Adrenal gland (tissue), 9 donors: ENCODE measurements at regions not wholly inside any gene's neighbourhood (a gene's known extent, or its start where the extent isn't known, plus 50 kb on each side); places are given as distances from the start of the nearest gene placed in this dataset.
"Not testable (repeated sequence)": the region's sequence is repeated elsewhere in the genome, so short reads cannot be mapped to it uniquely, and the experiment has no call there.

Experiments
- DNase-seq, 7 donors: peaks; one replicate each; pipeline ENCODE4 v3.0.0-alpha.2; 2019 to 2020
- H3K27ac ChIP-seq, 5 donors: fragments of 200-600 bp; sonication (generic) in 4 of 5; 1 replicate in 3 of 5; 2 replicates in 2 of 5; pipeline versions ENCODE4 v1.5.1 to v1.8.0; 2016 to 2020; ENCODE audit warnings: mild to moderate bottlenecking in 1 of 5
- H3K27me3 ChIP-seq: fragments of 200-600 bp; 2 replicates; pipeline ENCODE4 v1.8.0; 2021
- H3K36me3 ChIP-seq, 2 donors: fragments of 200-600 bp; replicated peaks in 1 of 2; 1 replicate in 1 of 2; 2 replicates in 1 of 2; pipeline versions ENCODE4 v1.5.1 to v1.8.0; 2018 to 2022
- H3K4me1 ChIP-seq, 2 donors: fragments of 200-600 bp; replicated peaks in 1 of 2; 1 replicate in 1 of 2; 2 replicates in 1 of 2; pipeline versions ENCODE4 v1.5.1 to v1.8.0; 2018 to 2021
- H3K4me3 ChIP-seq, 4 donors: fragments of 200-600 bp; sonication (generic) in 3 of 4; one replicate each; pipeline ENCODE4 v1.5.1; 2016 to 2018
- H3K9me3 ChIP-seq, 3 donors: fragments of 200-600 bp; sonication (generic) in 1 of 3; replicated peaks in 1 of 3; 1 replicate in 2 of 3; 2 replicates in 1 of 3; pipeline versions ENCODE4 v1.5.1 to v1.8.0; 2016 to 2021
- POLR2A ChIP-seq, 2 donors: fragments of 450-650 bp; IDR thresholded peaks; one replicate each; pipeline ENCODE4 v1.6.1; 2017; ENCODE audit warnings: antibody characterized with exemption in 2 of 2, mild to moderate bottlenecking in 2 of 2, moderate library complexity in 1 of 2
- WGBS, 4 donors: extraction: QIAGEN DNeasy Blood & Tissue Kit in 2 of 4; methylation state at CpG; one replicate each; pipeline versions ENCODE4 v1.1.5 to v1.1.7; 2013 to 2017; 5-methylcytosine and 5-hydroxymethylcytosine counted together
- intact Hi-C, 2 donors: fragments of 100-400 bp; cut with DNase I; formaldehyde crosslinking; loops; one replicate each; pipeline versions ENCODE4 v1.14.1 to v1.15.0; 2022 to 2023
- small RNA-seq, 2 donors: library from RNA; depleted of rRNA; stranded (forward); fragments of <200 nt; gene quantifications; one replicate each; pipeline ENCODE3, GENCODE V24; 2016
- donor health status: healthy with polysubstance abuse.
- donor health status: Bipolar disorder and iron deficiency.
- donor health status: DM: yes; HTN: yes; CAD: no.
- donor health status: DM: no; HTN: no; CAD: no.
- donor health status: DM: no; HTN: no; CAD: no.

DNA sequence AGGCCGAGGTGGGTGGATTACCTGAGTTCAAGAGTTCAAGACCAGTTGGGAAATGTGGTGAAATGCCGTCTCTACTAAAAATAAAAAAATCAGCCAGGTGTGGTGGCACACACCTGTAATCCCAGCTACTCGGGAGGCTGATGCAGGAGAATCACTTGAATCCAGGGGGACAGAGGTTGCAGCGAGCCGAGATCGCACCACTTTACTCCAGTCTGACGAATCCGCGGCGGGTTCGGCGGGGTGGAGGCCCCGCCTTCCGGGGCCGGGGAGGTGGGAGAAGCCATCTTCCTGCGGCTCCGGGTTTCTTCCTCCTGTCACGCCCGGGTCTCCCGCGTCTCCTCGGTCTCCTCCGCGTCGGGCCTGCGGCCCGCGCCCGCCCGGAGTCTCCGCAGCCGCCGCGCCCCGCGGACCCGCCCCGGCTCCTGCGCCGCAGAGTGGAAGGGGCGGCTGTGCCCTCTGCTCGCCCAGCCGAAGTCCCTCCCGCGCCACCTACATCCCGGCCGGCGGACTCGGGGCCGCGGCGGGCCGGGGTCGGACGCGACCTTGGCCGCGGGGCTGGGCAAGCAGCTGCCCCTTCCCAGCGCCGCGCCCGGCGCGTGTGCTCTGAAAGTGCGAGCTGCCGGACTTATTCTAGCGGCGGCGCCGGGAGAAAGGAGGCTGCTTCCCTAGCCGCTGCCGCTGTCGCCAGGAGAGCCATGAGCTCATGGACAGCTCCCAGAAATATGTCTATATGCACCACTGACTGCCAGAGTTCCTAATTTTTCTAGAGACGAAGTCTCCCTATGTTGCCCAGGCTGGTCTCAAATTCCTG, 97.2 kb downstream of the LAT start:
- H3K4me3 ChIP-seq: peak overlapping the region in 1 of 4 donors; percentile 49
- H3K4me1 ChIP-seq, H3K27me3 ChIP-seq, H3K36me3 ChIP-seq, intact Hi-C loops, H3K9me3 ChIP-seq, H3K27ac ChIP-seq: not testable (repeated sequence)
- 3 to 14% (median 10%) methylated on average over 7 to 31 of the region's 74 CpGs for WGBS, 4 donors
- DNase-seq: peak in 5 of 7 donors; percentile 6 to 54 (median 27)

DNA sequence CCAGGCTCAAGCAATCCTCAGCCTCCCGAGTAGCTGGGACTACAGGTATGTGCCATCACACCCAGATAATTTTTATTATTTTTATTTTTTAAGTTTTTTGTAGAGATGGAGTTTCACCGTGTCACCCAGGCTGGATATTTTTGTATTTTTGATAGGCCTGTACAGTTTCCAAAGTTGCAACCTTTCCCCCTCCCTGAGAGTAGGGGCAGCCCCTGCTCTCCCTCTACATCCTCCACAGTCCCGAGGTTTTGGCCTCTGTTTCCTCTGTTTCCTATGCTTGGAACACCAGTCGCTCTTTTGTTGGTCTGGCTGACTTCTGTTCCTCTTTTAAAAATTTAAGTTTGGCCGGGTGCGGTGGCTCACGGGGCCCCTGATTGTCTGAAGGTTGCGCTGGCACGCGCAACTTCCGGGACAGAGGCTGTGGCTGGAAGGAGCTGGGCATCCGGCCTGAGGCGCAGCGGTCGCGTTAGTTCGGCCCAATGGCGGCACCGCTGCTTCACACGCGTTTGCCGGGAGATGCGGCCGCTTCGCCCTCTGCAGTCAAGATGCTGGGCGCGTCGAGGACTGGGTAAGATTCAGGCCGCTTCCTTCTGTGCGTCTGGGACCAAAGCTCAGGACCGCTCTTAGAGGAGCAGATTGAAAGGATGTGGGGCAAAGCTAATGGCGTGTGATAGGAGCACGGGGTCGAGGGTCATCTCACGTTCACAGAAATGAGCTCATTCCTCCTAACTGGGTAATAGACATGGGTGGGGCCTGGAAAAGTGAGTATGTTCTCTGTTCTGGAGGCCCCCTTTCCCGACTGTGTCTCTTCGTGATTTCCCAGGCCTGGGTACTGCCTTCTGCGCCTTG, 89.9 kb downstream of the LAT start:
- peak; percentile 30 to 68 (median 45) for DNase-seq
- H3K9me3 ChIP-seq, H3K4me1 ChIP-seq, H3K27me3 ChIP-seq, intact Hi-C loops, H3K36me3 ChIP-seq: not testable (repeated sequence)
- WGBS, 4 donors: 21 to 28% (median 22%) methylated on average over 17 to 38 of the region's 38 CpGs
- H3K4me3 ChIP-seq: peak overlapping the region in 2 of 4 donors; percentile 27 to 35
- peak overlapping the region in 4 of 5 donors; percentile 53 to 92 (median 73) for H3K27ac ChIP-seq
- peak in 1 of 2 donors; percentile 35 for TF ChIP-seq POLR2A (IDR thresholded peaks at IDR 0.05)

DNA sequence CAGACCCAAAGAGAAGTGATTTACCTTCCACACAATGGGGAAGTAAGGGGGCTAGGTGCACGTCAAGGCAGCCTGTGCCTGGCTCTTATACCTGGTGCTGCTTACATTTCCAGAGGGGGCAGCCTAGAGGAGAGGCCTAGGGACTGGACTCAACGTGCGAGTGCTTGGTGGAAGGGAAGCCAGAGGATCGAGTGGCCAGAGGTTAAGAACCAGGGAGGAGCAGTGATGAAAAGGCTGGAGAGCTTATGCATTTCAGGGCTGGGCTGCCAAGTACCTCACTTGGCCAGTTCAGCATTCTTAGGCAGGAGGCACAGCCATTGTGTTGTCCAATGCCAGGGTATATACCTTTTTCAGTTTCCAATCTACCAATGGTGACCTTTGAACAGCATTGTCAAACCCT, 77.4 kb downstream of the LAT start:
- no CpG with 5 or more reads among the region's 4 CpGs for WGBS, 4 donors
- H3K27ac ChIP-seq, intact Hi-C loops, H3K4me3 ChIP-seq, H3K36me3 ChIP-seq, H3K27me3 ChIP-seq, H3K4me1 ChIP-seq, H3K9me3 ChIP-seq, DNase-seq: not testable (repeated sequence)

DNA sequence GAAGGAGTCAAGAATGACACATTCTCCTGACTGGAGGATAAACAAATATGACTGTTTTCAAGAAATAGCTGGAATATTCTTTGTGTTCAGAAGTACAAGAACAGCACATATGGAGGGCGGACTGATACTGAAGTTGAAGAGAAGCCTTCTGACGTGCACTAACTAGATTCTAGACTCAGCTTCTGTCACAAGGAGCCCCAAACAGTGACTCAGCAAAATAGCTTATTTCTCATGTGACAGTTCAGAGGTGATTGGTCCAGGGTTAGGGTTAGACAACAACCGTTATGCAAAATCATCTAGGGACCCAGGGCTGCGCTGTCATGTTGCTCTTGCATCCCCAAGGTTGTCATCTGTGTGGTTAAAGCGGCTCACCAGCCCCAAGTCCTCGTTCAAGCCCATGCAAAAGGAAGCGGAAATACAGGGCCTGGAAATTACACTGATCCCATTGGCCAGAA, 76.6 kb downstream of the LAT start:
- 90 to 91% methylated on average over 3 of the region's 7 CpGs; no CpG with 5 or more reads in 2 of the 4 donors for WGBS, 4 donors
- H3K27me3 ChIP-seq, H3K27ac ChIP-seq, DNase-seq, H3K9me3 ChIP-seq, intact Hi-C loops, H3K36me3 ChIP-seq, H3K4me3 ChIP-seq, H3K4me1 ChIP-seq: not testable (repeated sequence)

DNA sequence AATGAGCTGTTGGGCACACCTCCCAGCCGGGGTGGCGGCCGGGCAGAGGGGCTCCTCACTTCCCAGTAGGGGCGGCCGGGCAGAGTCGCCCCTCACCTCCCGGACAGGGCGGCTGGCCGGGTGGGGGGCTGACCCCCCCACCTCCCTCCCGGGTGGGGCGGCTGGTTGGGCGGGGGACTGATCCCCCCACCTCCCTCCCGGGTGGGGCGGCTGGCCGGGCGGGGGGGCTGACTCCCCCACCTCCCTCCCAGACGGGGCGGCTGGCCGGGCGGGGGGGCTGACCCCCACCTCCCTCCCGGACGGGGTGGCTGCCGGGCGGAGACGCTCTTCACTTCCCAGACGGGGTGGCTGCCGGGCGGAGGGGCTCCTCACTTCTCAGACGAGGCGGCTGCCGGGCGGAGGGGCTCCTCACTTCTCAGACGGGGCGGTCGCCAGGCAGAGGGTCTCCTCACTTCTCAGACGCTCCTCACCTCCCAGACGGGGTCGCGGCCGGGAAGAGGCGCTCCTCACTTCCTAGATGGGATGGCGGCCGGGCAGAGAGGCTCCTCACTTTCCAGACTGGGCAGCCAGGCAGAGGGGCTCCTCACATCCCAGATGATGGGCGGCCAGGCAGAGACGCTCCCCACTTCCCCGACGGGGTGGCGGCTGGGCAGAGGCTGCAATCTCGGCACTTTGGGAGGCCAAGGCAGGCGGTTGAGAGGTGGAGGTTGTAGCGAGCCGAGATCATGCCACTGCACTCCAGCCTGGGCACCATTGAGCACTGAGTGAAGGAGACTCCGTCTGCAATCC, 75.4 kb downstream of the LAT start:
- H3K27me3 ChIP-seq, H3K36me3 ChIP-seq, H3K4me1 ChIP-seq, H3K27ac ChIP-seq, intact Hi-C loops, DNase-seq, H3K4me3 ChIP-seq, H3K9me3 ChIP-seq: not testable (repeated sequence)
- WGBS, 4 donors: 90 to 100% (median 91%) methylated on average over 6 to 36 of the region's 53 CpGs; no CpG with 5 or more reads in 1 of the 4 donors

DNA sequence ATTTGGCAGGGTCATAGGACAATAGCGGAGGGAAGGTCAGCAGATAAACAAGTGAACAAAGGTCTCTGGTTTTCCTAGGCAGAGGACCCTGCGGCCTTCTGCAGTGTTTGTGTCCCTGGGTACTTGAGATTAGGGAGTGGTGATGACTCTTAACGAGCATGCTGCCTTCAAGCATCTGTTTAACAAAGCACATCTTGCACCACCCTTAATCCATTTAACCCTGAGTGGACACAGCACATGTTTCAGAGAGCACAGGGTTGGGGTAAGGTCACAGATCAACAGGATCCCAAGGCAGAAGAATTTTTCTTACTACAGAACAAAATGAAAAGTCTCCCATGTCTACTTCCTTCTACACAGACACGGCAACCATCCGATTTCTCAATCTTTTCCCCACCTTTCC, 74.7 kb downstream of the LAT start:
- H3K4me1 ChIP-seq, intact Hi-C loops, H3K27me3 ChIP-seq, DNase-seq, H3K36me3 ChIP-seq, H3K9me3 ChIP-seq, H3K27ac ChIP-seq, H3K4me3 ChIP-seq: not testable (repeated sequence)
- no CpG with 5 or more reads among the region's 5 CpGs for WGBS, 4 donors

Small RNA genes in the stretch of these regions (small RNA-seq; reads per million reads assigned to genes)
- gene AC025279.1 (0 reads per million in 2 donors), gene SNX29P2 (0 reads per million in 2 donors)
